K562 (cell line): ENCODE measurements at regions not wholly inside any gene's neighbourhood (a gene's known extent, or its start where the extent isn't known, plus 50 kb on each side); places are given as distances from the start of the nearest gene placed in this dataset.

Source experiments
- ARID1B ChIP-seq: fragments of 450-650 bp; IDR thresholded peaks from 2 replicates; pipeline ENCODE4 v1.6.1; 2016; ENCODE audit warnings: antibody characterized with exemption, mild to moderate bottlenecking, inconsistent platforms
- FOXK1 ChIP-seq: sonication (generic); formaldehyde crosslinking; IDR thresholded peaks from 2 replicates; pipeline ENCODE4 v1.8.0; 2022; ENCODE audit warnings: missing genetic modification reagents, mild to moderate bottlenecking, borderline replicate concordance
- HMBOX1 ChIP-seq: sonication (generic); IDR thresholded peaks from 2 replicates; pipeline ENCODE4 v1.6.1; 2016
- MEIS2 ChIP-seq: fragments of 450-650 bp; IDR thresholded peaks from 2 replicates; pipeline ENCODE4 v1.6.1; 2014; ENCODE audit warnings: mild to moderate bottlenecking; ENCODE audit not compliant: partially characterized antibody
- MNT ChIP-seq, 2 experiments: fragments of 450-650 bp; conservative IDR thresholded peaks; 2 replicates each; pipeline ENCODE4 v1.6.1; 2017; ENCODE audit warnings: mild to moderate bottlenecking in 2 of 2, moderate library complexity in 2 of 2
- MTA3 ChIP-seq: fragments of 450-650 bp; formaldehyde crosslinking; IDR thresholded peaks from 2 replicates; pipeline ENCODE4 v1.6.1; 2017; ENCODE audit warnings: mild to moderate bottlenecking, borderline replicate concordance
- NR0B1 ChIP-seq: fragments of 450-650 bp; IDR thresholded peaks from one replicate; pipeline ENCODE4 v1.6.1; 2018; ENCODE audit warnings: mild to moderate bottlenecking, moderate library complexity; ENCODE audit not compliant: partially characterized antibody
- PML ChIP-seq: IDR thresholded peaks from 2 replicates; pipeline ENCODE4 v1.6.1; 2012; ENCODE audit warnings: low read length, inconsistent platforms
- RBM22 ChIP-seq: fragments of 200-400 bp; formaldehyde crosslinking; IDR thresholded peaks from 2 replicates; pipeline ENCODE4 v1.6.1; 2018; ENCODE audit warnings: low read length, low read depth; ENCODE audit not compliant: poor library complexity, severe bottlenecking
- TBP ChIP-seq: optimal IDR thresholded peaks from 2 replicates; pipeline ENCODE3; 2011; ENCODE audit warnings: low read depth, low read length, improper control_type of control experiment
- ZNF830 ChIP-seq: fragments of 250-450 bp; sonication (Bioruptor Pico); IDR thresholded peaks from 2 replicates; pipeline ENCODE4 v1.5.0; 2021; ENCODE audit warnings: mild to moderate bottlenecking

GRCh38 chr17:36687736-36688135 is 86.4 kb downstream of the MRM1 start (continued):
- TF ChIP-seq MNT (conservative IDR thresholded peaks at IDR 0.05) (no peak), NR0B1 (no peak), ZNF830 (no peak), MEIS2 (no peak), HMBOX1 (no peak), ARID1B (no peak), FOXK1 (CRISPR knock-in tag) (no peak), MTA3 (no peak), PML (no peak), TBP (no peak), RBM22 (no peak)
